Gastroesophageal sphincter (tissue), 4 donors: ENCODE measurements at regions not wholly inside any gene's neighbourhood (a gene's known extent, or its start where the extent isn't known, plus 50 kb on each side); places are given as distances from the start of the nearest gene placed in this dataset.

Source experiments
- ATAC-seq: fragments of 150-250 bp; one replicate; pipeline ENCODE4 v1.9.1; 2016; ENCODE audit warnings: mild to moderate bottlenecking, moderate library complexity
- H3K27ac ChIP-seq, 4 donors: fragments of 200-600 bp; sonication (generic) in 3 of 4; 1 replicate in 3 of 4; 2 replicates in 1 of 4; pipeline ENCODE4 v1.5.1; 2016 to 2019
- H3K27me3 ChIP-seq: fragments of 200-600 bp; sonication (generic); one replicate; pipeline ENCODE4 v1.5.1; 2019
- H3K36me3 ChIP-seq, 2 donors: fragments of 200-600 bp; sonication (generic); one replicate each; pipeline ENCODE4 v1.5.1; 2019; ENCODE audit warnings: control low read depth in 1 of 2
- H3K4me1 ChIP-seq, 3 donors: fragments of 200-600 bp; sonication (generic); 1 replicate in 2 of 3; 2 replicates in 1 of 3; pipeline ENCODE4 v1.5.1; 2016 to 2019; ENCODE audit warnings: control low read depth in 2 of 3
- H3K4me3 ChIP-seq, 2 donors: fragments of 200-600 bp; sonication (generic); one replicate each; pipeline ENCODE4 v1.5.1; 2019; ENCODE audit warnings: mild to moderate bottlenecking in 1 of 2, moderate library complexity in 1 of 2
- H3K9me3 ChIP-seq, 3 donors: fragments of 200-600 bp; sonication (generic); one replicate each; pipeline ENCODE4 v1.5.1; 2017 to 2019; ENCODE audit warnings: control low read depth in 2 of 3
- CTCF ChIP-seq, 4 experiments: fragments of 200-600 bp in 2 of 4; fragments of 450-650 bp in 2 of 4; sonication (generic) in 1 of 4; IDR thresholded peaks; one replicate each; pipeline ENCODE4 v1.5.1; 2017 to 2019; ENCODE audit warnings: antibody characterized with exemption in 4 of 4, mild to moderate bottlenecking in 2 of 4, moderate library complexity in 2 of 4
- EP300 ChIP-seq: sonication (generic); formaldehyde crosslinking; IDR thresholded peaks from one replicate; pipeline ENCODE4 v1.6.1; 2017; ENCODE audit warnings: antibody characterized with exemption, mild to moderate bottlenecking
- POLR2A ChIP-seq, 2 donors: fragments of 450-650 bp; IDR thresholded peaks; one replicate each; pipeline ENCODE4 v1.6.1; 2017; ENCODE audit warnings: antibody characterized with exemption in 2 of 2, mild to moderate bottlenecking in 2 of 2, moderate library complexity in 1 of 2
- POLR2AphosphoS5 ChIP-seq: sonication (generic); formaldehyde crosslinking; IDR thresholded peaks from one replicate; pipeline ENCODE4 v1.6.1; 2017; ENCODE audit warnings: antibody characterized with exemption
- WGBS, 2 donors: methylation state at CpG; one replicate each; pipeline ENCODE4 v1.1.5; 2018; ENCODE audit warnings: low coverage in 1 of 2; 5-methylcytosine and 5-hydroxymethylcytosine counted together

DNA sequence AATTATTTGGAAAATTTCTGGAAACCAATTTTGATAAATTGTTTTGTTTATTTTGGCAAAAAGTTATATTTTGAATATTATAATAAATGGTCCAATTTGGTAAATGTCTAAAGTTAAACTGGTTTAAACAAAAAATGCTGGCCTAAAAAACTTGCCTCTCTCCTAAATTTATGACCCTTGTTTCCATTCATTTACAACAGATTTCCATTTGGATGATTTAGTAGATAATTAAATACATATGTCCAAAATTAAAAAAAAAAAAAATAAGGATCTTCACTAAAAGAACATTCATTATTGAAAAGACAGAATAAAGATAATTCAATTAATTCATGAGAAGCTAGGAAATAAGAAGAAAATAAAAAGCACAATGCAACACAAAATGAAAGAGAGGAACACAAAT lies 449.5 kb downstream of the SPRY1 start:
- H3K4me1 ChIP-seq = peaks cover 0 to 14% (median 0%) of the 10 kb centered on the region in 3 donors
- H3K4me3 ChIP-seq = no peak overlapping the region
- ATAC-seq = no peak

DNA sequence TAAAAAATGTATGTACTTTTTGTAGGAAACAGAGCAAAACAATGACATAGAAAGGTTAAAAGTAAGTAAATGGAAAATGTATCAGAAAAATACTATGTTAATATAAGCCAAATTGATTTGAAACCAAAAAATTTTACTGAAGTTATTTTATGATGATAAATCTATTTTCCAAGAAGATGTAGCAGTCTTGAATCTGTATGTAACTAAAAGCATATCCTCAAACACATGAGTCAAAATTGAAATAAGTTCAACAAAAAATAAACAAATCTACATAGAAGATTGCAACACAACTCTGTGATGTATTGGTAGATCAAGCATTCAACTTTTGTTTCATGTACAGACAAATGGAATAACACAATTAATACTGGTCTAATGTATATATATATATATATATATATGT lies 450.0 kb downstream of the SPRY1 start:
- no peaks in the 10 kb centered on the region for H3K27me3 ChIP-seq
- no peak overlapping the region for H3K4me3 ChIP-seq
- H3K9me3 ChIP-seq = peaks cover 0 to 9% (median 0%) of the 10 kb centered on the region in 3 donors
- H3K4me1 ChIP-seq = peaks cover 0 to 9% (median 0%) of the 10 kb centered on the region in 3 donors
- no peak for ATAC-seq
- H3K36me3 ChIP-seq = no peaks in the 10 kb centered on the region
- H3K27ac ChIP-seq = no peak overlapping the region
- TF ChIP-seq EP300 = no peak
- no peak for TF ChIP-seq CTCF (IDR thresholded peaks at IDR 0.05)
- no peak for TF ChIP-seq POLR2AphosphoS5
- TF ChIP-seq POLR2A (IDR thresholded peaks at IDR 0.05) = no peak

More for the DNA sequence above, 449.5 kb downstream of the SPRY1 start:
- Histone ChIP-seq H3K36me3 (no peaks in the 10 kb centered on the region), H3K27ac (no peak overlapping the region), H3K9me3 (peaks cover 0 to 9% (median 0%) of the 10 kb centered on the region in 3 donors), H3K27me3 (no peaks in the 10 kb centered on the region)
- TF ChIP-seq EP300 (no peak), CTCF (IDR thresholded peaks at IDR 0.05) (no peak), POLR2AphosphoS5 (no peak), POLR2A (IDR thresholded peaks at IDR 0.05) (no peak)

- WGBS, 2 donors = 50 to 67% methylated on average over 1 of the region's 1 CpG
- Histone ChIP-seq H3K4me1 (peaks cover 0 to 2% (median 0%) of the 10 kb centered on the region in 3 donors), H3K4me3 (no peak overlapping the region), H3K9me3 (peaks cover 0 to 9% (median 0%) of the 10 kb centered on the region in 3 donors), H3K27ac (peak overlapping the region in 3 of 4 donors; percentile 3 to 43 (median 29)), H3K27me3 (no peaks in the 10 kb centered on the region), H3K36me3 (no peaks in the 10 kb centered on the region)
- TF ChIP-seq EP300 (no peak), POLR2AphosphoS5 (no peak), POLR2A (IDR thresholded peaks at IDR 0.05) (no peak), CTCF (IDR thresholded peaks at IDR 0.05) (no peak)
- ATAC-seq = peak; percentile 55
Observed at GRCh38 chr4:123848606-123849005, 452.0 kb downstream of the SPRY1 start.

GRCh38 chr4:123849495-123849894 lies 452.9 kb downstream of the SPRY1 start:
- WGBS, 2 donors = 60 to 90% methylated on average over 1 of the region's 1 CpG
- Histone ChIP-seq H3K27ac (peak overlapping the region in 3 of 4 donors; percentile 3 to 41 (median 29)), H3K36me3 (no peaks in the 10 kb centered on the region), H3K4me1 (no peaks in the 10 kb centered on the region), H3K4me3 (no peak overlapping the region), H3K9me3 (peaks cover 0 to 3% (median 0%) of the 10 kb centered on the region in 3 donors), H3K27me3 (no peaks in the 10 kb centered on the region)
- no peak for TF ChIP-seq CTCF (IDR thresholded peaks at IDR 0.05)
- no peak for TF ChIP-seq POLR2A (IDR thresholded peaks at IDR 0.05)
- TF ChIP-seq POLR2AphosphoS5 = no peak
- no peak for TF ChIP-seq EP300
- ATAC-seq = no peak

- TF ChIP-seq POLR2A (IDR thresholded peaks at IDR 0.05) (no peak), EP300 (no peak), POLR2AphosphoS5 (no peak), CTCF (IDR thresholded peaks at IDR 0.05) (no peak)
- H3K4me1 ChIP-seq = peaks cover 0 to 6% (median 0%) of the 10 kb centered on the region in 3 donors
- H3K27ac ChIP-seq = no peak overlapping the region
- 61 to 76% methylated on average over 2 to 3 of the region's 3 CpGs for WGBS, 2 donors
- ATAC-seq = no peak
- no peak overlapping the region for H3K4me3 ChIP-seq
- no peaks in the 10 kb centered on the region for H3K36me3 ChIP-seq
- H3K9me3 ChIP-seq = no peaks in the 10 kb centered on the region
- H3K27me3 ChIP-seq = no peaks in the 10 kb centered on the region
Observed at GRCh38 chr4:123851521-123851920, 454.9 kb downstream of the SPRY1 start.
